ENCODE measurements at regions not wholly inside any gene's neighbourhood (a gene's known extent, or its start where the extent isn't known, plus 50 kb on each side); places are given as distances from the start of the nearest gene placed in this dataset.

DNA sequence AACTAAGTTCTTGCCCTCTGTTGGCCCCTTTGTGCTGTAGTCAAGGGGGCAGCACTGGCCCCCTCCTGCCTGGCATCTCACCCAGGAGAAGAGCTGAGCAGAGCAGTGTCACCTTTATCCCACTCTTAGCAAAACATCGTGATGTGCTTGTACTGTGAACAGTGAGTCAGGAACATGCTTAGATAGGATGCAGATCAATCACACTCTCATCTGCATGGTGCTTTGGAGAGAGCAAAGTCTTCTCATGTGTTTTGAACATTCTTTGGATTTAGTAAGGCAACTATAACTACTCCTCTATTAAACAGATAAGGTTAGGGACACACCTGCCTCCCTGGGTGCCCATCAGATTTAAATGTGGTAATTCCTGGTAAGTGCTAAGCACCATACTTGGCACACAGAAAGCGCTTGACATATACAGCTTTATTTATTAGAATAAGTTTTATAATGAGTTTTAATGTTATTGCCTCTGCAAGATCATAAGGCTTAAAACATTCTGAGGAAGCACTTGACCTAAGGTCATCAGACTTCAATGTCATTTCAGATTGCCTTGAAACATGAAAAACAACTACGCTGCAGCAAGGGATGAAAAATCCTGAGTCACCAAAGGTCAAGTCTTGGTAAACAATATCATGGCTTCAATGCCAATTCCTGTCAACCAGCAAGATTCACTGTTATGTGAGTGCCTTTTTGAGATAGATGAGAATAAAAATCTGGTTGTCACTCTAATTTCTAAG, 82.4 kb upstream of the IRS2 start:
- no peak overlapping the region for H2BK5ac ChIP-seq (ENCODE audit: low read length)
- no peak overlapping the region for H3K4ac ChIP-seq (ENCODE audit: low read length)
- no CpG with 5 or more reads among the region's 3 CpGs for WGBS, 2 donors (ENCODE audit: extremely low coverage in 2 of 2, insufficient read length in 2 of 2, insufficient replicate concordance in 1 of 2)
- no peak overlapping the region for H3K14ac ChIP-seq (ENCODE audit: low read length)
- H2BK120ac ChIP-seq (ENCODE audit: low read depth, low read length): no peak overlapping the region
- no peaks in the 10 kb centered on the region for H3K9me3 ChIP-seq (replicated peaks in 1 of 2; ENCODE audit: control insufficient read depth in 2 of 2, insufficient read depth in 1 of 2, low read depth in 1 of 2, low read length in 2 of 2)
- peaks cover 0 to 1% of the 10 kb centered on the region in 2 donors for H3K4me1 ChIP-seq (ENCODE audit: control insufficient read depth in 2 of 2, insufficient read depth in 1 of 2, low read depth in 1 of 2, low read length in 2 of 2)
- no peaks in the 10 kb centered on the region for H3K79me1 ChIP-seq (ENCODE audit: low read depth, low read length)
- H4K91ac ChIP-seq (ENCODE audit: low read depth, low read length, poor library complexity): no peak overlapping the region
- H3K23ac ChIP-seq (ENCODE audit: low read depth, low read length, poor library complexity): no peak overlapping the region
- H3K27ac ChIP-seq (replicated peaks; ENCODE audit: low read length): no peak overlapping the region
- H3K9ac ChIP-seq (ENCODE audit: low read depth, low read length, poor library complexity): no peak overlapping the region
- H3K4me2 ChIP-seq (ENCODE audit: insufficient read depth, low read length, poor library complexity, severe bottlenecking): no peak overlapping the region
- H2BK12ac ChIP-seq (ENCODE audit: low read length): no peak overlapping the region
- H2BK15ac ChIP-seq (ENCODE audit: low read length): no peak overlapping the region
- H3K18ac ChIP-seq (ENCODE audit: low read length): no peak overlapping the region
- no peak overlapping the region for H2AK5ac ChIP-seq (ENCODE audit: low read depth, low read length)
- no peak overlapping the region for H2AFZ ChIP-seq (ENCODE audit: low read length)
- no peak overlapping the region for H4K8ac ChIP-seq (ENCODE audit: low read depth, low read length)
- no peak overlapping the region for H3K4me3 ChIP-seq (ENCODE audit: low read length in 2 of 2)
- no peaks in the 10 kb centered on the region for H3K36me3 ChIP-seq (replicated peaks in 1 of 2; ENCODE audit: control insufficient read depth in 2 of 2, insufficient read depth in 2 of 2, low read length in 2 of 2)
- DNase-seq (ENCODE audit: low spot score): no peak
- no peaks in the 10 kb centered on the region for H3K27me3 ChIP-seq (ENCODE audit: control insufficient read depth in 3 of 3, insufficient read depth in 3 of 3, low read depth in 1 of 3, low read length in 3 of 3)

DNA sequence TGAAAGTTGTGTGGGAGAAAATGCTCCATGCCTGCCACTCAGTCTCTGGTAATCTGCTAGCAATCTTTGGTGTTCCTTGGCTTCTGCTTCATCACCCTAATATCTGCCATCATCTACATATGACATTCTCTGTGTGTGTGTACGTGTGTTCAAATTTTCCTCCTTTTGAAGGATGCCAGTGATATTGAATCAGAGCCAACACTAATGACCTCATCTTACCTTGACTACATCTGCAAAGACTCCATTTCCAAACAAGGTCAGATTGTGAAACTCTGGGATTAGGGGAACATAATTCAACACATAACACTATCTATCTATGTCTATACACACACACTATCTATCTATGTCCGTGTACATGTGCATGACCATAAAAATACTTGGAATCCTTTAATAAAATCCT, 81.4 kb upstream of the IRS2 start:
- Histone ChIP-seq H3K36me3 (replicated peaks in 1 of 2; ENCODE audit: control insufficient read depth in 2 of 2, insufficient read depth in 2 of 2, low read length in 2 of 2) (no peaks in the 10 kb centered on the region), H4K91ac (ENCODE audit: low read depth, low read length, poor library complexity) (no peak overlapping the region), H3K4me2 (ENCODE audit: insufficient read depth, low read length, poor library complexity, severe bottlenecking) (no peak overlapping the region), H3K79me1 (ENCODE audit: low read depth, low read length) (no peaks in the 10 kb centered on the region), H3K27ac (replicated peaks; ENCODE audit: low read length) (no peak overlapping the region), H2BK5ac (ENCODE audit: low read length) (no peak overlapping the region), H4K8ac (ENCODE audit: low read depth, low read length) (no peak overlapping the region), H3K4ac (ENCODE audit: low read length) (no peak overlapping the region), H3K27me3 (ENCODE audit: control insufficient read depth in 3 of 3, insufficient read depth in 3 of 3, low read depth in 1 of 3, low read length in 3 of 3) (no peaks in the 10 kb centered on the region), H3K18ac (ENCODE audit: low read length) (no peak overlapping the region), H2AFZ (ENCODE audit: low read length) (no peak overlapping the region), H2AK5ac (ENCODE audit: low read depth, low read length) (no peak overlapping the region), H2BK12ac (ENCODE audit: low read length) (no peak overlapping the region), H3K14ac (ENCODE audit: low read length) (no peak overlapping the region), H2BK120ac (ENCODE audit: low read depth, low read length) (no peak overlapping the region), H3K4me1 (ENCODE audit: control insufficient read depth in 2 of 2, insufficient read depth in 1 of 2, low read depth in 1 of 2, low read length in 2 of 2) (no peaks in the 10 kb centered on the region), H2BK15ac (ENCODE audit: low read length) (no peak overlapping the region), H3K23ac (ENCODE audit: low read depth, low read length, poor library complexity) (no peak overlapping the region), H3K9ac (ENCODE audit: low read depth, low read length, poor library complexity) (no peak overlapping the region), H3K4me3 (ENCODE audit: low read length in 2 of 2) (no peak overlapping the region), H3K9me3 (replicated peaks in 1 of 2; ENCODE audit: control insufficient read depth in 2 of 2, insufficient read depth in 1 of 2, low read depth in 1 of 2, low read length in 2 of 2) (no peaks in the 10 kb centered on the region)
- DNase-seq (ENCODE audit: low spot score): no peak
- no CpG with 5 or more reads among the region's 2 CpGs for WGBS, 2 donors (ENCODE audit: extremely low coverage in 2 of 2, insufficient read length in 2 of 2, insufficient replicate concordance in 1 of 2)

GRCh38 chr13:109862627-109863026, 76.2 kb upstream of the IRS2 start:
- H2BK12ac ChIP-seq (ENCODE audit: low read length): no peak overlapping the region
- H2BK15ac ChIP-seq (ENCODE audit: low read length): no peak overlapping the region
- no peak overlapping the region for H3K4me2 ChIP-seq (ENCODE audit: insufficient read depth, low read length, poor library complexity, severe bottlenecking)
- no peak overlapping the region for H3K4ac ChIP-seq (ENCODE audit: low read length)
- H2BK120ac ChIP-seq (ENCODE audit: low read depth, low read length): no peak overlapping the region
- no peak overlapping the region for H3K14ac ChIP-seq (ENCODE audit: low read length)
- no peak overlapping the region for H2AFZ ChIP-seq (ENCODE audit: low read length)
- no CpG with 5 or more reads among the region's 2 CpGs for WGBS, 2 donors (ENCODE audit: extremely low coverage in 2 of 2, insufficient read length in 2 of 2, insufficient replicate concordance in 1 of 2)
- no peaks in the 10 kb centered on the region for H3K79me1 ChIP-seq (ENCODE audit: low read depth, low read length)
- DNase-seq (ENCODE audit: low spot score): no peak
- no peak overlapping the region for H3K23ac ChIP-seq (ENCODE audit: low read depth, low read length, poor library complexity)
- H3K4me3 ChIP-seq (ENCODE audit: low read length in 2 of 2): no peak overlapping the region
- H3K9ac ChIP-seq (ENCODE audit: low read depth, low read length, poor library complexity): no peak overlapping the region
- H3K18ac ChIP-seq (ENCODE audit: low read length): no peak overlapping the region
- no peak overlapping the region for H4K8ac ChIP-seq (ENCODE audit: low read depth, low read length)
- no peak overlapping the region for H2AK5ac ChIP-seq (ENCODE audit: low read depth, low read length)
- H3K27me3 ChIP-seq (ENCODE audit: control insufficient read depth in 3 of 3, insufficient read depth in 3 of 3, low read depth in 1 of 3, low read length in 3 of 3): no peaks in the 10 kb centered on the region
- H4K91ac ChIP-seq (ENCODE audit: low read depth, low read length, poor library complexity): no peak overlapping the region
- H3K36me3 ChIP-seq (replicated peaks in 1 of 2; ENCODE audit: control insufficient read depth in 2 of 2, insufficient read depth in 2 of 2, low read length in 2 of 2): no peaks in the 10 kb centered on the region
- peaks cover 0 to 5% of the 10 kb centered on the region in 2 donors for H3K4me1 ChIP-seq (ENCODE audit: control insufficient read depth in 2 of 2, insufficient read depth in 1 of 2, low read depth in 1 of 2, low read length in 2 of 2)
- no peak overlapping the region for H3K27ac ChIP-seq (replicated peaks; ENCODE audit: low read length)
- no peaks in the 10 kb centered on the region for H3K9me3 ChIP-seq (replicated peaks in 1 of 2; ENCODE audit: control insufficient read depth in 2 of 2, insufficient read depth in 1 of 2, low read depth in 1 of 2, low read length in 2 of 2)
- no peak overlapping the region for H2BK5ac ChIP-seq (ENCODE audit: low read length)

GRCh38 chr13:109859898-109860297, 73.5 kb upstream of the IRS2 start:
- Histone ChIP-seq H3K18ac (ENCODE audit: low read length) (no peak overlapping the region), H2AFZ (ENCODE audit: low read length) (no peak overlapping the region), H2AK5ac (ENCODE audit: low read depth, low read length) (no peak overlapping the region), H3K9ac (ENCODE audit: low read depth, low read length, poor library complexity) (no peak overlapping the region), H3K4me1 (ENCODE audit: control insufficient read depth in 2 of 2, insufficient read depth in 1 of 2, low read depth in 1 of 2, low read length in 2 of 2) (peaks cover 0 to 5% of the 10 kb centered on the region in 2 donors), H3K4ac (ENCODE audit: low read length) (no peak overlapping the region), H3K36me3 (replicated peaks in 1 of 2; ENCODE audit: control insufficient read depth in 2 of 2, insufficient read depth in 2 of 2, low read length in 2 of 2) (no peaks in the 10 kb centered on the region), H2BK12ac (ENCODE audit: low read length) (no peak overlapping the region), H3K9me3 (replicated peaks in 1 of 2; ENCODE audit: control insufficient read depth in 2 of 2, insufficient read depth in 1 of 2, low read depth in 1 of 2, low read length in 2 of 2) (no peaks in the 10 kb centered on the region), H3K79me1 (ENCODE audit: low read depth, low read length) (no peaks in the 10 kb centered on the region), H4K8ac (ENCODE audit: low read depth, low read length) (no peak overlapping the region), H3K27me3 (ENCODE audit: control insufficient read depth in 3 of 3, insufficient read depth in 3 of 3, low read depth in 1 of 3, low read length in 3 of 3) (peaks cover 0 to 5% (median 0%) of the 10 kb centered on the region in 3 experiments), H3K23ac (ENCODE audit: low read depth, low read length, poor library complexity) (no peak overlapping the region), H3K4me2 (ENCODE audit: insufficient read depth, low read length, poor library complexity, severe bottlenecking) (no peak overlapping the region), H2BK15ac (ENCODE audit: low read length) (no peak overlapping the region), H3K14ac (ENCODE audit: low read length) (no peak overlapping the region), H2BK120ac (ENCODE audit: low read depth, low read length) (no peak overlapping the region), H4K91ac (ENCODE audit: low read depth, low read length, poor library complexity) (no peak overlapping the region), H3K4me3 (ENCODE audit: low read length in 2 of 2) (no peak overlapping the region), H3K27ac (replicated peaks; ENCODE audit: low read length) (no peak overlapping the region), H2BK5ac (ENCODE audit: low read length) (no peak overlapping the region)
- no peak for DNase-seq (ENCODE audit: low spot score)
- WGBS, 2 donors (ENCODE audit: extremely low coverage in 2 of 2, insufficient read length in 2 of 2, insufficient replicate concordance in 1 of 2): no CpG with 5 or more reads among the region's 3 CpGs
